Heart right ventricle (tissue), 16 donors: ENCODE measurements at regions not wholly inside any gene's neighbourhood (a gene's known extent, or its start where the extent isn't known, plus 50 kb on each side); places are given as distances from the start of the nearest gene placed in this dataset.

Experiments
- ATAC-seq, 8 donors: fragments of 200-7000 bp; cut with Tn5 transposase; one replicate each; pipeline ENCODE4 v1.9.1; 2020; ENCODE audit warnings: mild to moderate bottlenecking in 8 of 8, moderate library complexity in 8 of 8, moderate number of reproducible peaks in 1 of 8
- DNase-seq, 2 donors: peaks; one replicate each; pipeline ENCODE4 v3.0.0-alpha.2; 2020
- H3K27ac ChIP-seq, 10 donors: fragments of 200-600 bp; sonication (generic) in 2 of 10; one replicate each; pipeline versions ENCODE4 v1.5.0 to v1.8.0; 2020 to 2022; ENCODE audit warnings: mild to moderate bottlenecking in 3 of 10
- H3K27me3 ChIP-seq, 7 donors: fragments of 200-600 bp; one replicate each; pipeline ENCODE4 v1.8.0; 2021 to 2022; ENCODE audit warnings: mild to moderate bottlenecking in 2 of 7
- H3K36me3 ChIP-seq, 9 donors: fragments of 200-600 bp; sonication (generic) in 1 of 9; one replicate each; pipeline versions ENCODE4 v1.5.0 to v1.8.0; 2020 to 2022; ENCODE audit warnings: mild to moderate bottlenecking in 2 of 9
- H3K4me1 ChIP-seq, 9 donors: fragments of 200-600 bp; sonication (generic) in 1 of 9; one replicate each; pipeline versions ENCODE4 v1.5.0 to v1.8.0; 2020 to 2022; ENCODE audit warnings: mild to moderate bottlenecking in 4 of 9
- H3K4me3 ChIP-seq, 10 donors: fragments of 200-600 bp; sonication (generic) in 2 of 10; one replicate each; pipeline versions ENCODE4 v1.5.0 to v1.8.0; 2020 to 2022; ENCODE audit warnings: mild to moderate bottlenecking in 7 of 10, moderate library complexity in 2 of 10
- H3K9me3 ChIP-seq, 11 donors: fragments of 200-600 bp in 10 of 11; sonication (generic) in 2 of 11; one replicate each; pipeline versions ENCODE4 v1.5.0 to v1.8.0; 2013 to 2022; ENCODE audit warnings: mild to moderate bottlenecking in 2 of 11, control low read depth in 1 of 11, moderate library complexity in 1 of 11
- WGBS, 2 donors: extraction: QIAGEN DNeasy Blood & Tissue Kit; methylation state at CpG; one replicate each; pipeline ENCODE4 v1.1.7; 2013; ENCODE audit warnings: inconsistent platforms in 1 of 2; 5-methylcytosine and 5-hydroxymethylcytosine counted together
- intact Hi-C, 10 donors: fragments of 100-400 bp; cut with DNase I; formaldehyde crosslinking; loops; one replicate each; pipeline versions ENCODE4 v1.11.1 to v1.14.2; 2022
- TF ChIP-seq, protein P1 (sequence below), 9 donors: fragments of 200-600 bp; sonication (generic) in 2 of 9; IDR thresholded peaks; one replicate each; pipeline versions ENCODE4 v1.5.0 to v1.8.0; 2021 to 2022; ENCODE audit warnings: antibody characterized with exemption in 9 of 9, mild to moderate bottlenecking in 5 of 9, moderate library complexity in 1 of 9
- donor health status: Arrhythmogenic right ventricular cardiomyopathy.
- donor health status: ischemic (EF 13 %, LVEDD 7.1; RV severe dilation, severe dysfunction).
- donor health status: healthy with polysubstance abuse.
- donor health status: DM: no; HTN: yes; CAD: no.
- donor health status: DM: no; HTN: no; CAD: no.
- donor health status: ischemic (EF 25% LVEDD 6.9; RV normal size, moderate dysfunction).
- donor health status: ischemic (EF 25% LVEDD 5.7; RV mildly dilated, moderate dysfunction).
- donor health status: healthy.
- donor health status: DM: yes; HTN: yes; CAD: no.
- donor health status: Ischemic cardiomyopathy.
- donor health status: ischemic (EF 35%, LVEDD 5.7; RV mildly dilated, moderate dysfunction).
- donor health status: nonischemic (EF 11% LVEDD 7.7; RV severe dilation, severe dysfunction).
- donor health status: DM: yes; HTN: yes; CAD: no.
- donor health status: PGD.
- donor health status: ischemic (EF 29% LVEDD 5.4; RV normal size, mild dysfunction).
- donor health status: nonischemic (EF 23%, LVEDD 6.1; RV moderate dilation, normal function).

DNA sequence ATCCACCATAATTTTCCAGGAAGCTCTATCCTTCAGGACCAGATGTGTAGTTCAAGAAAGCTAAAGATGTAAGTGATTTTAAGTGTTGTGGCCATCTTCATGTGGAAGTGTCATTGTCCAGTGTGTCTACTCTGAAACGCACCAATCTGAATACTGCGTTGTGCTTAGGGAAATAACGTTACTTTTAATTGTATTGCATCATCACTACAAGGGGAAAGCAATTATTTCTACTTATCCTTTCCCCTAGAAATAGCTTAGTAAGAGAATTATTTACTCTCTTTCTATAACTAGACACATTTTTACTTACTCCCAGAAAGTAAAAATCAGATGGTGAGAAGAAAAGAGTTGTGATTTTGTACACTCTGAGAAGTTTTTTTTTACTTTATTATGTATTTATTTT is 102.4 kb upstream of the DLGAP1 start:
- WGBS, 2 donors, result 82 to 90% methylated on average over 3 of the region's 3 CpGs
- no peak for DNase-seq
- Histone ChIP-seq H3K9me3 (peaks cover 0 to 16% (median 0%) of the 10 kb centered on the region in 11 donors), H3K27me3 (no peaks in the 10 kb centered on the region), H3K4me3 (no peak overlapping the region), H3K27ac (no peak overlapping the region), H3K4me1 (no peaks in the 10 kb centered on the region), H3K36me3 (no peaks in the 10 kb centered on the region)
- no peak for ATAC-seq
- TF ChIP-seq, protein P1, sequence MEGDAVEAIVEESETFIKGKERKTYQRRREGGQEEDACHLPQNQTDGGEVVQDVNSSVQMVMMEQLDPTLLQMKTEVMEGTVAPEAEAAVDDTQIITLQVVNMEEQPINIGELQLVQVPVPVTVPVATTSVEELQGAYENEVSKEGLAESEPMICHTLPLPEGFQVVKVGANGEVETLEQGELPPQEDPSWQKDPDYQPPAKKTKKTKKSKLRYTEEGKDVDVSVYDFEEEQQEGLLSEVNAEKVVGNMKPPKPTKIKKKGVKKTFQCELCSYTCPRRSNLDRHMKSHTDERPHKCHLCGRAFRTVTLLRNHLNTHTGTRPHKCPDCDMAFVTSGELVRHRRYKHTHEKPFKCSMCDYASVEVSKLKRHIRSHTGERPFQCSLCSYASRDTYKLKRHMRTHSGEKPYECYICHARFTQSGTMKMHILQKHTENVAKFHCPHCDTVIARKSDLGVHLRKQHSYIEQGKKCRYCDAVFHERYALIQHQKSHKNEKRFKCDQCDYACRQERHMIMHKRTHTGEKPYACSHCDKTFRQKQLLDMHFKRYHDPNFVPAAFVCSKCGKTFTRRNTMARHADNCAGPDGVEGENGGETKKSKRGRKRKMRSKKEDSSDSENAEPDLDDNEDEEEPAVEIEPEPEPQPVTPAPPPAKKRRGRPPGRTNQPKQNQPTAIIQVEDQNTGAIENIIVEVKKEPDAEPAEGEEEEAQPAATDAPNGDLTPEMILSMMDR (IDR thresholded peaks at IDR 0.05), result no peak
- intact Hi-C loops, result loop anchor here in 1 of 10 donors (10.0 kb wide), 1 partner anchor 63 kb away; no protein-coding TSS in a partner anchor

DNA sequence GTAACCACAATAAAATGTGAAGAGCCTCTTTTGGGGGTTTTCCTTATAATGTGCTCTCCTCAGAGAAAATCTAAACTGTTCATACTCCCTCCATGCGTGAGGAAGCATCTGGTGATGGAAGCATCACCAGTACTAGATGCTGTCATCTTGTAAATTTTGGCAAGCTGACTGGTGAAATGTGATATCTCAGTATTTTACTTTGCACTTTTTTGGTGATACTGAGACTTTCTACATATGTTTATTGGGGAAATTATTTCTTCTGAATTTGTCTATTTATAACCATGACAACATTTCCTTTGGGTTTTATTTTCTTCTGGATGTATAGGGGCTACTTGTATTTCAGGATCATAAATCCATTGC is 95.9 kb upstream of the DLGAP1 start:
- intact Hi-C loops, result loop anchor here in 1 of 10 donors (10.0 kb wide), 1 partner anchor 56 kb away; no protein-coding TSS in a partner anchor
- DNase-seq (no peak), ATAC-seq (no peak)
- H3K36me3 ChIP-seq, result no peaks in the 10 kb centered on the region
- H3K4me3 ChIP-seq, result no peak overlapping the region
- no peaks in the 10 kb centered on the region for H3K27me3 ChIP-seq
- WGBS, 2 donors, result 46 to 47% methylated on average over 1 of the region's 1 CpG
- H3K9me3 ChIP-seq, result peaks cover 0 to 6% (median 0%) of the 10 kb centered on the region in 11 donors
- H3K4me1 ChIP-seq, result no peaks in the 10 kb centered on the region
- TF ChIP-seq, protein P1 (IDR thresholded peaks at IDR 0.05), result no peak
- no peak overlapping the region for H3K27ac ChIP-seq

DNA sequence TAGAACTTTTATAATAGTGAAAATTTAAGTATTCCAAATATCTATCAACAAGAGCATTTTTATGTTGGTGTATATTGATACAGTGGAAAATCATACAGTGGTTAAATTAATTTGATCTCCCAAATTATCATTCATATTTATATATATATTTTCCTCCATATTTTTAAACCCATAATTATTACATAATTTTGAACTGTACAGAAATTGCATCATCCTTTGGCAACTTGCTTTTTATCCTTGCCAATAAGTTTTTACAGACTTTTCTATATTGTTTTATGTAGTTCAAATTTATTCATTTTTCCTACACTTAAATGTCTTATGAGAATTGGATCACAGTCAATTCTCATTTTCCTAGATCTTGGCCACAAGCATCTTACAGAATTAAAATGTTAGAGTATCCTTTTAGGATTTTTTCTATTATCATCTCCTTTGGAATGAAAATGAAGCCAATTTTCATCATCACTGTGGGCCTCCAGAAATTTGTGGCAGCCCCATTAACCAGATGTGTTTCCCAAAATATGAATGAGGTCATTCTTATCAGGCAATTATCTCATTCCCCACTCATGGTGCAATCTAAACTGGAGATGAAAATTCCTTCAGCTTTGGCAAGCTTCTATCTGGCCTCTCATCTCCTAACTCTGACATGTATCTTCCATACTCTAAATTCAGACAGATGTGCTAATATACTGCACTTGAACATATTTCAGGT is 94.2 kb upstream of the DLGAP1 start:
- H3K27me3 ChIP-seq, result no peaks in the 10 kb centered on the region
- TF ChIP-seq, protein P1 (IDR thresholded peaks at IDR 0.05), result no peak
- intact Hi-C loops, result no loop called here
- no peaks in the 10 kb centered on the region for H3K36me3 ChIP-seq
- ATAC-seq (peak in 1 of 8 donors; percentile 28), DNase-seq (no peak)
- no peak overlapping the region for H3K27ac ChIP-seq
- no peak overlapping the region for H3K4me3 ChIP-seq
- peaks cover 0 to 6% (median 0%) of the 10 kb centered on the region in 11 donors for H3K9me3 ChIP-seq
- H3K4me1 ChIP-seq, result no peaks in the 10 kb centered on the region

DNA sequence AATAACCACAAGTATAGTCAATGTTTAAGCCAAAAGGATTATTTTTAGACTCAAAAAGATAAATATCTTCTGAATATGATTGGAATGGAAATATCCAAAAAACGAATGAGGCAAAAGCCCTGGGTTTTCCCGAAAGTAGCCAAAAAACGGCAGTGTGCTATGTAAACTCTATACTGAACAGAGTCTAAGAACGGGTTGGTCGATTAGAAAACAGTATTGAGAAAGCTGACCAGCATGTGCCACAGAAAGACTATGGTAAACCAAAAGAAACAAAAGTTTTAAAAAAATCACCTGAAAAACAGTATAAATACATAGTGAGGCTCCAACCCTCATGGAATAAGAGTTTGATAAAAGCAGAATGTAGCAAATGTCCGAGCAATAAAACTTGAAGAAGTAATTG is 92.0 kb upstream of the DLGAP1 start:
- Histone ChIP-seq H3K4me3 (no peak overlapping the region), H3K27ac (no peak overlapping the region), H3K27me3 (no peaks in the 10 kb centered on the region), H3K36me3 (no peaks in the 10 kb centered on the region), H3K9me3 (peaks cover 0 to under 1% (median 0%) of the 10 kb centered on the region in 11 donors), H3K4me1 (no peaks in the 10 kb centered on the region)
- ATAC-seq (no peak), DNase-seq (no peak)
- intact Hi-C loops, result no loop called here
- 73 to 77% methylated on average over 6 of the region's 6 CpGs for WGBS, 2 donors
- TF ChIP-seq, protein P1 (IDR thresholded peaks at IDR 0.05), result no peak
